Suprapubic skin (tissue), 4 donors: ENCODE measurements at regions not wholly inside any gene's neighbourhood (a gene's known extent, or its start where the extent isn't known, plus 50 kb on each side); places are given as distances from the start of the nearest gene placed in this dataset.

Experiments used
- CTCF ChIP-seq, 2 donors: fragments of 200-600 bp in 1 of 2; fragments of 450-650 bp in 1 of 2; sonication (generic) in 1 of 2; IDR thresholded peaks; one replicate each; pipeline ENCODE4 v1.5.1; 2016 to 2019; ENCODE audit warnings: antibody characterized with exemption in 2 of 2, mild to moderate bottlenecking in 1 of 2, moderate library complexity in 1 of 2
- POLR2A ChIP-seq, 2 donors: fragments of 450-650 bp; IDR thresholded peaks; one replicate each; pipeline ENCODE4 v1.6.1; 2017; ENCODE audit warnings: antibody characterized with exemption in 2 of 2, mild to moderate bottlenecking in 2 of 2, moderate library complexity in 2 of 2
- POLR2AphosphoS5 ChIP-seq, 3 donors: sonication (generic); formaldehyde crosslinking; IDR thresholded peaks; one replicate each; pipeline ENCODE4 v1.6.1; 2017; ENCODE audit warnings: antibody characterized with exemption in 3 of 3

GRCh38 chr12:127012109-127012508 is 1254.9 kb upstream of the TMEM132C start:
- no peak for TF ChIP-seq POLR2AphosphoS5 (IDR thresholded peaks at IDR 0.05)
- TF ChIP-seq POLR2A (IDR thresholded peaks at IDR 0.05): no peak
- no peak for TF ChIP-seq CTCF (IDR thresholded peaks at IDR 0.05)
